ENCODE measurements at regions not wholly inside any gene's neighbourhood (a gene's known extent, or its start where the extent isn't known, plus 50 kb on each side); places are given as distances from the start of the nearest gene placed in this dataset.

GRCh38 chr12:20123465-20123864, 244.9 kb upstream of the PDE3A start:
- no peak overlapping the region for H3K18ac ChIP-seq (ENCODE audit: low read length)
- H3K9me3 ChIP-seq (ENCODE audit: insufficient read depth, low read depth, low read length): no peaks in the 10 kb centered on the region
- no peak overlapping the region for H3K27ac ChIP-seq (ENCODE audit: low read depth, low read length)
- H3K4ac ChIP-seq (ENCODE audit: low read depth, low read length): no peak overlapping the region
- no peak overlapping the region for H4K91ac ChIP-seq (ENCODE audit: low read depth, low read length)
- no peaks in the 10 kb centered on the region for H3K4me1 ChIP-seq (ENCODE audit: control insufficient read depth in 1 of 2, insufficient read depth in 2 of 2, low read length in 2 of 2)
- no peaks in the 10 kb centered on the region for H3K79me2 ChIP-seq (ENCODE audit: control insufficient read depth, insufficient read depth, low read length, poor library complexity)
- WGBS (ENCODE audit: extremely low coverage, insufficient coverage, insufficient read length): no CpG with 5 or more reads among the region's 4 CpGs
- H2AFZ ChIP-seq (ENCODE audit: insufficient read depth, low read length, poor library complexity): no peak overlapping the region
- no peak overlapping the region for H2BK120ac ChIP-seq (ENCODE audit: insufficient read depth, low read length, poor library complexity)
- no peaks in the 10 kb centered on the region for H3K36me3 ChIP-seq (ENCODE audit: control insufficient read depth in 1 of 2, insufficient read depth in 2 of 2, low read length in 2 of 2)
- no peak overlapping the region for H2AK5ac ChIP-seq (ENCODE audit: low read length)
- no peaks in the 10 kb centered on the region for H3K79me1 ChIP-seq (ENCODE audit: low read length)
- H2BK5ac ChIP-seq (ENCODE audit: low read depth, low read length, poor library complexity): no peak overlapping the region
- H3K4me2 ChIP-seq (ENCODE audit: low read length): no peak overlapping the region
- no peak overlapping the region for H3K14ac ChIP-seq (ENCODE audit: low read length)
- no peak overlapping the region for H3K9ac ChIP-seq (ENCODE audit: low read length)
- no peak overlapping the region for H2BK12ac ChIP-seq (ENCODE audit: low read length)
- no peak for DNase-seq
- H3K27me3 ChIP-seq (ENCODE audit: insufficient read depth, low read length): no peaks in the 10 kb centered on the region
- H4K12ac ChIP-seq (ENCODE audit: low read depth, low read length): no peak overlapping the region
- no peak overlapping the region for H4K8ac ChIP-seq (ENCODE audit: low read depth, low read length)
- H3K23ac ChIP-seq (ENCODE audit: low read length): no peak overlapping the region
- no peak overlapping the region for H3K4me3 ChIP-seq (ENCODE audit: low read depth, low read length)

GRCh38 chr12:20125276-20125798, 243.0 kb upstream of the PDE3A start:
- Histone ChIP-seq H3K4ac (ENCODE audit: low read depth, low read length) (no peak overlapping the region), H3K18ac (ENCODE audit: low read length) (no peak overlapping the region), H3K14ac (ENCODE audit: low read length) (no peak overlapping the region), H2BK12ac (ENCODE audit: low read length) (no peak overlapping the region), H4K12ac (ENCODE audit: low read depth, low read length) (no peak overlapping the region), H3K36me3 (ENCODE audit: control insufficient read depth in 1 of 2, insufficient read depth in 2 of 2, low read length in 2 of 2) (no peaks in the 10 kb centered on the region), H3K79me2 (ENCODE audit: control insufficient read depth, insufficient read depth, low read length, poor library complexity) (no peaks in the 10 kb centered on the region), H4K91ac (ENCODE audit: low read depth, low read length) (no peak overlapping the region), H3K79me1 (ENCODE audit: low read length) (no peaks in the 10 kb centered on the region), H3K27me3 (ENCODE audit: insufficient read depth, low read length) (no peaks in the 10 kb centered on the region), H3K27ac (ENCODE audit: low read depth, low read length) (no peak overlapping the region), H2AFZ (ENCODE audit: insufficient read depth, low read length, poor library complexity) (no peak overlapping the region), H3K9ac (ENCODE audit: low read length) (no peak overlapping the region), H3K9me3 (ENCODE audit: insufficient read depth, low read depth, low read length) (no peaks in the 10 kb centered on the region), H3K4me2 (ENCODE audit: low read length) (no peak overlapping the region), H2AK5ac (ENCODE audit: low read length) (no peak overlapping the region), H3K4me3 (ENCODE audit: low read depth, low read length) (no peak overlapping the region), H4K8ac (ENCODE audit: low read depth, low read length) (no peak overlapping the region), H2BK5ac (ENCODE audit: low read depth, low read length, poor library complexity) (no peak overlapping the region), H2BK120ac (ENCODE audit: insufficient read depth, low read length, poor library complexity) (no peak overlapping the region), H3K4me1 (ENCODE audit: control insufficient read depth in 1 of 2, insufficient read depth in 2 of 2, low read length in 2 of 2) (no peaks in the 10 kb centered on the region), H3K23ac (ENCODE audit: low read length) (no peak overlapping the region)
- no peak for DNase-seq
- WGBS (ENCODE audit: extremely low coverage, insufficient coverage, insufficient read length): no CpG with 5 or more reads among the region's 2 CpGs

GRCh38 chr12:20126601-20127000, 241.7 kb upstream of the PDE3A start:
- Histone ChIP-seq H3K23ac (ENCODE audit: low read length) (no peak overlapping the region), H3K9ac (ENCODE audit: low read length) (no peak overlapping the region), H3K9me3 (ENCODE audit: insufficient read depth, low read depth, low read length) (no peaks in the 10 kb centered on the region), H3K79me1 (ENCODE audit: low read length) (no peaks in the 10 kb centered on the region), H3K4me3 (ENCODE audit: low read depth, low read length) (no peak overlapping the region), H3K79me2 (ENCODE audit: control insufficient read depth, insufficient read depth, low read length, poor library complexity) (no peaks in the 10 kb centered on the region), H3K4ac (ENCODE audit: low read depth, low read length) (no peak overlapping the region), H3K18ac (ENCODE audit: low read length) (no peak overlapping the region), H4K8ac (ENCODE audit: low read depth, low read length) (no peak overlapping the region), H3K27ac (ENCODE audit: low read depth, low read length) (no peak overlapping the region), H3K4me2 (ENCODE audit: low read length) (no peak overlapping the region), H2AFZ (ENCODE audit: insufficient read depth, low read length, poor library complexity) (no peak overlapping the region), H4K12ac (ENCODE audit: low read depth, low read length) (no peak overlapping the region), H2AK5ac (ENCODE audit: low read length) (no peak overlapping the region), H3K4me1 (ENCODE audit: control insufficient read depth in 1 of 2, insufficient read depth in 2 of 2, low read length in 2 of 2) (no peaks in the 10 kb centered on the region), H2BK5ac (ENCODE audit: low read depth, low read length, poor library complexity) (no peak overlapping the region), H2BK120ac (ENCODE audit: insufficient read depth, low read length, poor library complexity) (no peak overlapping the region), H2BK12ac (ENCODE audit: low read length) (no peak overlapping the region), H4K91ac (ENCODE audit: low read depth, low read length) (no peak overlapping the region), H3K14ac (ENCODE audit: low read length) (no peak overlapping the region), H3K36me3 (ENCODE audit: control insufficient read depth in 1 of 2, insufficient read depth in 2 of 2, low read length in 2 of 2) (no peaks in the 10 kb centered on the region), H3K27me3 (ENCODE audit: insufficient read depth, low read length) (no peaks in the 10 kb centered on the region)
- WGBS (ENCODE audit: extremely low coverage, insufficient coverage, insufficient read length): no CpG with 5 or more reads among the region's 4 CpGs
- no peak for DNase-seq

GRCh38 chr12:20127413-20127812, 240.9 kb upstream of the PDE3A start:
- H2BK5ac ChIP-seq (ENCODE audit: low read depth, low read length, poor library complexity): no peak overlapping the region
- H3K23ac ChIP-seq (ENCODE audit: low read length): no peak overlapping the region
- no peak overlapping the region for H3K4me3 ChIP-seq (ENCODE audit: low read depth, low read length)
- H4K12ac ChIP-seq (ENCODE audit: low read depth, low read length): no peak overlapping the region
- no peaks in the 10 kb centered on the region for H3K9me3 ChIP-seq (ENCODE audit: insufficient read depth, low read depth, low read length)
- H3K27me3 ChIP-seq (ENCODE audit: insufficient read depth, low read length): no peaks in the 10 kb centered on the region
- no peak overlapping the region for H2BK120ac ChIP-seq (ENCODE audit: insufficient read depth, low read length, poor library complexity)
- H3K27ac ChIP-seq (ENCODE audit: low read depth, low read length): no peak overlapping the region
- H3K79me2 ChIP-seq (ENCODE audit: control insufficient read depth, insufficient read depth, low read length, poor library complexity): no peaks in the 10 kb centered on the region
- H3K79me1 ChIP-seq (ENCODE audit: low read length): no peaks in the 10 kb centered on the region
- no peak overlapping the region for H2BK12ac ChIP-seq (ENCODE audit: low read length)
- no peaks in the 10 kb centered on the region for H3K4me1 ChIP-seq (ENCODE audit: control insufficient read depth in 1 of 2, insufficient read depth in 2 of 2, low read length in 2 of 2)
- H2AK5ac ChIP-seq (ENCODE audit: low read length): no peak overlapping the region
- H3K9ac ChIP-seq (ENCODE audit: low read length): no peak overlapping the region
- H3K36me3 ChIP-seq (ENCODE audit: control insufficient read depth in 1 of 2, insufficient read depth in 2 of 2, low read length in 2 of 2): no peaks in the 10 kb centered on the region
- no peak overlapping the region for H4K8ac ChIP-seq (ENCODE audit: low read depth, low read length)
- DNase-seq: no peak
- no peak overlapping the region for H4K91ac ChIP-seq (ENCODE audit: low read depth, low read length)
- no peak overlapping the region for H3K4ac ChIP-seq (ENCODE audit: low read depth, low read length)
- H2AFZ ChIP-seq (ENCODE audit: insufficient read depth, low read length, poor library complexity): no peak overlapping the region
- H3K14ac ChIP-seq (ENCODE audit: low read length): no peak overlapping the region
- H3K18ac ChIP-seq (ENCODE audit: low read length): no peak overlapping the region
- no CpG with 5 or more reads among the region's 2 CpGs for WGBS (ENCODE audit: extremely low coverage, insufficient coverage, insufficient read length)
- no peak overlapping the region for H3K4me2 ChIP-seq (ENCODE audit: low read length)
